AG04450 (cell line): ENCODE measurements at regions not wholly inside any gene's neighbourhood (a gene's known extent, or its start where the extent isn't known, plus 50 kb on each side); places are given as distances from the start of the nearest gene placed in this dataset.
A peak's percentile ranks its signal among the peaks of the same experiment; 100 is the strongest.

ENCODE experiments used
- CTCF ChIA-PET: fragments of 300-600, 350-600 bp; formaldehyde crosslinking; extraction: SDS; loops from one replicate; lab custom pipeline; 2022; ENCODE audit warnings: antibody characterized with exemption, inconsistent platforms; lab: Charles Lee
- POLR2A ChIA-PET: fragments of 350-600 bp; formaldehyde crosslinking; extraction: SDS; loops from one replicate; lab custom pipeline; 2021; ENCODE audit warnings: antibody characterized with exemption, inconsistent platforms; lab: Yijun Ruan, JAX
- DNase-seq: peaks from one replicate; pipeline ENCODE4 v3.0.0-alpha.2; 2011; ENCODE audit warnings: low read depth, low spot score
- H3K27ac ChIP-seq: one replicate; pipeline ENCODE4 v1.5.1; 2012; ENCODE audit warnings: low read depth, low read length, control low read depth
- H3K27me3 ChIP-seq: one replicate; pipeline ENCODE4 v1.6.0; 2012; ENCODE audit warnings: low read length; ENCODE audit not compliant: control insufficient read depth, insufficient read depth
- H3K4me3 ChIP-seq: 2 replicates; pipeline ENCODE4 v1.5.1; 2011; ENCODE audit warnings: mild to moderate bottlenecking, low read depth, low read length, control low read depth
- H3K9me3 ChIP-seq: 2 replicates; pipeline ENCODE4 v1.5.1; 2012; ENCODE audit warnings: low read length; ENCODE audit not compliant: control insufficient read depth, insufficient read depth
- CTCF ChIP-seq: IDR thresholded peaks from 2 replicates; pipeline ENCODE4 v1.5.1; 2011; ENCODE audit warnings: low read depth, low read length, control low read depth, inconsistent platforms

- DNase-seq: peak; percentile 23
- H3K27me3 ChIP-seq: peaks cover 5% of the 10 kb centered on the region
- no peaks in the 10 kb centered on the region for H3K9me3 ChIP-seq
- no peak overlapping the region for H3K4me3 ChIP-seq
- H3K27ac ChIP-seq: no peak overlapping the region
- peak; percentile 87 for TF ChIP-seq CTCF
- ChIA-PET CTCF (interaction anchor here (0.6 to 1.9 kb wide), 17 partner anchors 10 to 937 kb away, joined by 3 to 11 read pairs (median 3); no protein-coding TSS in a partner anchor), POLR2A (no interaction called here)
These were observed 113.5 kb upstream of the VASH1 start for GRCh38 chr14:76647697-76648298.

- H3K27ac ChIP-seq: no peak overlapping the region
- CTCF ChIA-PET: no interaction called here
- H3K27me3 ChIP-seq: peaks cover 5% of the 10 kb centered on the region
- H3K9me3 ChIP-seq: no peaks in the 10 kb centered on the region
- H3K4me3 ChIP-seq: no peak overlapping the region
- POLR2A ChIA-PET: no interaction called here
- DNase-seq: no peak
- no peak for TF ChIP-seq CTCF
These were observed 109.7 kb upstream of the VASH1 start for GRCh38 chr14:76651410-76652055.

- ChIA-PET POLR2A (no interaction called here), CTCF (no interaction called here)
- TF ChIP-seq CTCF: no peak
- H3K27me3 ChIP-seq: peaks cover 5% of the 10 kb centered on the region
- no peak overlapping the region for H3K4me3 ChIP-seq
- H3K27ac ChIP-seq: no peak overlapping the region
- DNase-seq: no peak
- H3K9me3 ChIP-seq: peaks cover 8% of the 10 kb centered on the region
These were observed 107.2 kb upstream of the VASH1 start for GRCh38 chr14:76653875-76654572.

GRCh38 chr14:76654573-76655108 is 106.6 kb upstream of the VASH1 start:
- DNase-seq: no peak
- peaks cover 8% of the 10 kb centered on the region for H3K9me3 ChIP-seq
- ChIA-PET CTCF (no interaction called here), POLR2A (no interaction called here)
- no peak for TF ChIP-seq CTCF
- H3K4me3 ChIP-seq: no peak overlapping the region
- H3K27me3 ChIP-seq: peaks cover 5% of the 10 kb centered on the region
- H3K27ac ChIP-seq: no peak overlapping the region

GRCh38 chr14:76655331-76655730 is 105.9 kb upstream of the VASH1 start:
- Histone ChIP-seq H3K4me3 (no peak overlapping the region), H3K27me3 (peaks cover 5% of the 10 kb centered on the region), H3K9me3 (peaks cover 8% of the 10 kb centered on the region), H3K27ac (no peak overlapping the region)
- DNase-seq: no peak
- no peak for TF ChIP-seq CTCF
- ChIA-PET POLR2A (no interaction called here), CTCF (no interaction called here)
